Liver (tissue), 2 donors: ENCODE measurements at regions not wholly inside any gene's neighbourhood (a gene's known extent, or its start where the extent isn't known, plus 50 kb on each side); places are given as distances from the start of the nearest gene placed in this dataset.

Source experiments
- FOXA1 ChIP-seq: IDR thresholded peaks from 2 replicates; pipeline ENCODE4 v1.6.1; 2016; ENCODE audit warnings: antibody characterized with exemption
- YY1 ChIP-seq: IDR thresholded peaks from 2 replicates; pipeline ENCODE4 v1.6.1; 2016; ENCODE audit warnings: antibody characterized with exemption, mild to moderate bottlenecking
- TF ChIP-seq, protein P1 (sequence below): fragments of 150-350 bp; IDR thresholded peaks from 2 replicates; pipeline ENCODE4 v1.5.1; 2017; ENCODE audit warnings: improper control_type of control experiment, low read depth, low read length; ENCODE audit not compliant: missing input control
- TF ChIP-seq, protein P2 (sequence below): IDR thresholded peaks from 2 replicates; pipeline ENCODE4 v1.6.1; 2016; ENCODE audit warnings: antibody characterized with exemption
- TF ChIP-seq, protein P3 (sequence below): IDR thresholded peaks from 2 replicates; pipeline ENCODE4 v1.6.1; 2016; ENCODE audit warnings: antibody characterized with exemption
- TF ChIP-seq, protein P4 (sequence below): IDR thresholded peaks from 2 replicates; pipeline ENCODE4 v1.6.1; 2016; ENCODE audit warnings: antibody characterized with exemption, mild to moderate bottlenecking
- donor health status: healthy.

DNA sequence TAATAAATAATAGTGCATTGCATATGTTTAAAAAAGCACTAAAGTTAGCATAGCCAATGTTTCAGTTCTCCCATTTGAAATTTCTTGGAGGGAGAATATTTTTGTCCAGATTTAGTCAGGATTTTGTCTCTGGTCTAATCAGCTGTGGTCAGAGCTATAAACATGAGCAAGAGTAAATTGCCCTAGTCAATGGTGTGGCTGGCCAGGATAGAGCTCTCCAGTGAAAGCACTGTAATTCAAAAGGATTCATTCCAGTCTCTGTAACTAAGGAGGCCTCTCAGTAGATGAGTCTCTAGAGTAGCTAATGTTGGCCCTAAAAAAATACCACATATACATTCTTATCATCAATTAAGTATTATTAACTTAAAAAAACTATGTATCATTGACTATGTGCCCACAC is 241.6 kb downstream of the CDCA7 start:
- TF ChIP-seq YY1 = no peak
- TF ChIP-seq, protein P1, sequence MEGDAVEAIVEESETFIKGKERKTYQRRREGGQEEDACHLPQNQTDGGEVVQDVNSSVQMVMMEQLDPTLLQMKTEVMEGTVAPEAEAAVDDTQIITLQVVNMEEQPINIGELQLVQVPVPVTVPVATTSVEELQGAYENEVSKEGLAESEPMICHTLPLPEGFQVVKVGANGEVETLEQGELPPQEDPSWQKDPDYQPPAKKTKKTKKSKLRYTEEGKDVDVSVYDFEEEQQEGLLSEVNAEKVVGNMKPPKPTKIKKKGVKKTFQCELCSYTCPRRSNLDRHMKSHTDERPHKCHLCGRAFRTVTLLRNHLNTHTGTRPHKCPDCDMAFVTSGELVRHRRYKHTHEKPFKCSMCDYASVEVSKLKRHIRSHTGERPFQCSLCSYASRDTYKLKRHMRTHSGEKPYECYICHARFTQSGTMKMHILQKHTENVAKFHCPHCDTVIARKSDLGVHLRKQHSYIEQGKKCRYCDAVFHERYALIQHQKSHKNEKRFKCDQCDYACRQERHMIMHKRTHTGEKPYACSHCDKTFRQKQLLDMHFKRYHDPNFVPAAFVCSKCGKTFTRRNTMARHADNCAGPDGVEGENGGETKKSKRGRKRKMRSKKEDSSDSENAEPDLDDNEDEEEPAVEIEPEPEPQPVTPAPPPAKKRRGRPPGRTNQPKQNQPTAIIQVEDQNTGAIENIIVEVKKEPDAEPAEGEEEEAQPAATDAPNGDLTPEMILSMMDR = no peak
- TF ChIP-seq, protein P2, sequence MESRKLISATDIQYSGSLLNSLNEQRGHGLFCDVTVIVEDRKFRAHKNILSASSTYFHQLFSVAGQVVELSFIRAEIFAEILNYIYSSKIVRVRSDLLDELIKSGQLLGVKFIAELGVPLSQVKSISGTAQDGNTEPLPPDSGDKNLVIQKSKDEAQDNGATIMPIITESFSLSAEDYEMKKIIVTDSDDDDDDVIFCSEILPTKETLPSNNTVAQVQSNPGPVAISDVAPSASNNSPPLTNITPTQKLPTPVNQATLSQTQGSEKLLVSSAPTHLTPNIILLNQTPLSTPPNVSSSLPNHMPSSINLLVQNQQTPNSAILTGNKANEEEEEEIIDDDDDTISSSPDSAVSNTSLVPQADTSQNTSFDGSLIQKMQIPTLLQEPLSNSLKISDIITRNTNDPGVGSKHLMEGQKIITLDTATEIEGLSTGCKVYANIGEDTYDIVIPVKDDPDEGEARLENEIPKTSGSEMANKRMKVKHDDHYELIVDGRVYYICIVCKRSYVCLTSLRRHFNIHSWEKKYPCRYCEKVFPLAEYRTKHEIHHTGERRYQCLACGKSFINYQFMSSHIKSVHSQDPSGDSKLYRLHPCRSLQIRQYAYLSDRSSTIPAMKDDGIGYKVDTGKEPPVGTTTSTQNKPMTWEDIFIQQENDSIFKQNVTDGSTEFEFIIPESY = no peak
- TF ChIP-seq, protein P3, sequence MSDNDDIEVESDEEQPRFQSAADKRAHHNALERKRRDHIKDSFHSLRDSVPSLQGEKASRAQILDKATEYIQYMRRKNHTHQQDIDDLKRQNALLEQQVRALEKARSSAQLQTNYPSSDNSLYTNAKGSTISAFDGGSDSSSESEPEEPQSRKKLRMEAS = no peak
- no peak for TF ChIP-seq FOXA1
- TF ChIP-seq, protein P4, sequence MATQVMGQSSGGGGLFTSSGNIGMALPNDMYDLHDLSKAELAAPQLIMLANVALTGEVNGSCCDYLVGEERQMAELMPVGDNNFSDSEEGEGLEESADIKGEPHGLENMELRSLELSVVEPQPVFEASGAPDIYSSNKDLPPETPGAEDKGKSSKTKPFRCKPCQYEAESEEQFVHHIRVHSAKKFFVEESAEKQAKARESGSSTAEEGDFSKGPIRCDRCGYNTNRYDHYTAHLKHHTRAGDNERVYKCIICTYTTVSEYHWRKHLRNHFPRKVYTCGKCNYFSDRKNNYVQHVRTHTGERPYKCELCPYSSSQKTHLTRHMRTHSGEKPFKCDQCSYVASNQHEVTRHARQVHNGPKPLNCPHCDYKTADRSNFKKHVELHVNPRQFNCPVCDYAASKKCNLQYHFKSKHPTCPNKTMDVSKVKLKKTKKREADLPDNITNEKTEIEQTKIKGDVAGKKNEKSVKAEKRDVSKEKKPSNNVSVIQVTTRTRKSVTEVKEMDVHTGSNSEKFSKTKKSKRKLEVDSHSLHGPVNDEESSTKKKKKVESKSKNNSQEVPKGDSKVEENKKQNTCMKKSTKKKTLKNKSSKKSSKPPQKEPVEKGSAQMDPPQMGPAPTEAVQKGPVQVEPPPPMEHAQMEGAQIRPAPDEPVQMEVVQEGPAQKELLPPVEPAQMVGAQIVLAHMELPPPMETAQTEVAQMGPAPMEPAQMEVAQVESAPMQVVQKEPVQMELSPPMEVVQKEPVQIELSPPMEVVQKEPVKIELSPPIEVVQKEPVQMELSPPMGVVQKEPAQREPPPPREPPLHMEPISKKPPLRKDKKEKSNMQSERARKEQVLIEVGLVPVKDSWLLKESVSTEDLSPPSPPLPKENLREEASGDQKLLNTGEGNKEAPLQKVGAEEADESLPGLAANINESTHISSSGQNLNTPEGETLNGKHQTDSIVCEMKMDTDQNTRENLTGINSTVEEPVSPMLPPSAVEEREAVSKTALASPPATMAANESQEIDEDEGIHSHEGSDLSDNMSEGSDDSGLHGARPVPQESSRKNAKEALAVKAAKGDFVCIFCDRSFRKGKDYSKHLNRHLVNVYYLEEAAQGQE = no peak
